Activated B cell treated with CpG ODN at 0.5 μM for 24 hours (primary cell): ENCODE measurements at regions not wholly inside any gene's neighbourhood (a gene's known extent, or its start where the extent isn't known, plus 50 kb on each side); places are given as distances from the start of the nearest gene placed in this dataset.

Experiments used
- ATAC-seq: fragments of 200-7000 bp; cut with Tn5 transposase; one replicate; pipeline ENCODE4 v1.10.0; 2021; ENCODE audit warnings: low read depth, mild to moderate bottlenecking, moderate library complexity
- CTCF ChIA-PET: fragments of 350-600 bp; sonication (Branson Sonifier 250); formaldehyde crosslinking; loops from one replicate; lab custom pipeline; 2021; ENCODE audit warnings: antibody characterized with exemption; lab: Charles Lee
- POLR2A ChIA-PET: fragments of 350-600 bp; sonication (Branson Sonifier 250); formaldehyde crosslinking; loops from one replicate; lab custom pipeline; 2021; ENCODE audit warnings: antibody characterized with exemption; lab: Charles Lee
- DNase-seq: peaks from one replicate; pipeline ENCODE4 v3.0.0; 2022
- H3K27ac Mint-ChIP-seq: one replicate; pipeline ENCODE4 v1.8.0; 2020; ENCODE audit warnings: mixed read lengths
- H3K27me3 Mint-ChIP-seq: one replicate; pipeline ENCODE4 v1.8.0; 2021; ENCODE audit warnings: mixed read lengths
- H3K36me3 Mint-ChIP-seq: one replicate; pipeline ENCODE4 v1.8.0; 2021; ENCODE audit warnings: low read depth, mixed read lengths
- H3K4me1 Mint-ChIP-seq: one replicate; pipeline ENCODE4 v1.8.0; 2021; ENCODE audit warnings: mixed read lengths
- H3K4me3 Mint-ChIP-seq: one replicate; pipeline ENCODE4 v1.8.0; 2020; ENCODE audit warnings: mild to moderate bottlenecking, mixed read lengths
- H3K9me3 Mint-ChIP-seq: one replicate; pipeline ENCODE4 v1.8.0; 2020; ENCODE audit warnings: mixed read lengths
- CTCF ChIP-seq: fragments of 200-600 bp; IDR thresholded peaks from one replicate; pipeline ENCODE4 v1.8.0; 2022; ENCODE audit warnings: antibody characterized with exemption, mild to moderate bottlenecking
- intact Hi-C: fragments of 100-400 bp; cut with micrococcal nuclease; formaldehyde crosslinking; loops from one replicate; pipeline ENCODE4 v1.15.1; 2024

GRCh38 chr9:118222375-118222774 lies 518.2 kb downstream of the TLR4 start:
- no peaks in the 10 kb centered on the region for H3K4me1 Mint-ChIP-seq
- ATAC-seq = no peak
- ChIA-PET POLR2A (no interaction called here), CTCF (no interaction called here)
- H3K36me3 Mint-ChIP-seq = no peaks in the 10 kb centered on the region
- TF ChIP-seq CTCF = no peak
- intact Hi-C loops = no loop called here
- no peak overlapping the region for H3K4me3 Mint-ChIP-seq
- DNase-seq = no peak
- no peak overlapping the region for H3K27ac Mint-ChIP-seq
- no peaks in the 10 kb centered on the region for H3K27me3 Mint-ChIP-seq
- H3K9me3 Mint-ChIP-seq = no peaks in the 10 kb centered on the region

GRCh38 chr9:118223111-118223510 lies 518.9 kb downstream of the TLR4 start:
- ATAC-seq (no peak), DNase-seq (no peak)
- POLR2A ChIA-PET = no interaction called here
- CTCF ChIA-PET = no interaction called here
- no peaks in the 10 kb centered on the region for H3K36me3 Mint-ChIP-seq
- no peaks in the 10 kb centered on the region for H3K9me3 Mint-ChIP-seq
- H3K27me3 Mint-ChIP-seq = no peaks in the 10 kb centered on the region
- no peak overlapping the region for H3K4me3 Mint-ChIP-seq
- no peak overlapping the region for H3K27ac Mint-ChIP-seq
- TF ChIP-seq CTCF = no peak
- intact Hi-C loops = no loop called here
- H3K4me1 Mint-ChIP-seq = no peaks in the 10 kb centered on the region

- H3K4me3 Mint-ChIP-seq = no peak overlapping the region
- H3K9me3 Mint-ChIP-seq = peaks cover 3% of the 10 kb centered on the region
- intact Hi-C loops = no loop called here
- CTCF ChIA-PET = no interaction called here
- POLR2A ChIA-PET = no interaction called here
- TF ChIP-seq CTCF = no peak
- H3K27ac Mint-ChIP-seq = no peak overlapping the region
- no peak for DNase-seq
- no peaks in the 10 kb centered on the region for H3K27me3 Mint-ChIP-seq
- ATAC-seq = no peak
- no peaks in the 10 kb centered on the region for H3K4me1 Mint-ChIP-seq
- no peaks in the 10 kb centered on the region for H3K36me3 Mint-ChIP-seq
Observed at GRCh38 chr9:118230329-118230728, 526.1 kb downstream of the TLR4 start.

GRCh38 chr9:118236625-118237024 lies 532.4 kb downstream of the TLR4 start:
- H3K9me3 Mint-ChIP-seq = peaks cover 8% of the 10 kb centered on the region
- TF ChIP-seq CTCF = no peak
- intact Hi-C loops = no loop called here
- no peak overlapping the region for H3K4me3 Mint-ChIP-seq
- ChIA-PET POLR2A (no interaction called here), CTCF (no interaction called here)
- no peaks in the 10 kb centered on the region for H3K4me1 Mint-ChIP-seq
- H3K36me3 Mint-ChIP-seq = no peaks in the 10 kb centered on the region
- no peak for DNase-seq
- no peaks in the 10 kb centered on the region for H3K27me3 Mint-ChIP-seq
- no peak overlapping the region for H3K27ac Mint-ChIP-seq
- no peak for ATAC-seq

GRCh38 chr9:118238139-118238538 lies 533.9 kb downstream of the TLR4 start:
- intact Hi-C loops = no loop called here
- Mint-ChIP-seq H3K9me3 (peaks cover 8% of the 10 kb centered on the region), H3K27me3 (no peaks in the 10 kb centered on the region), H3K4me3 (no peak overlapping the region), H3K4me1 (no peaks in the 10 kb centered on the region), H3K27ac (no peak overlapping the region), H3K36me3 (no peaks in the 10 kb centered on the region)
- DNase-seq (no peak), ATAC-seq (no peak)
- ChIA-PET CTCF (no interaction called here), POLR2A (no interaction called here)
- no peak for TF ChIP-seq CTCF
